Dermis blood vessel endothelial cell (primary cell): ENCODE measurements at regions not wholly inside any gene's neighbourhood (a gene's known extent, or its start where the extent isn't known, plus 50 kb on each side); places are given as distances from the start of the nearest gene placed in this dataset.
"Not testable (repeated sequence)": the region's sequence is repeated elsewhere in the genome, so short reads cannot be mapped to it uniquely, and the experiment has no call there.

ENCODE experiments used
- DNase-seq: peaks from one replicate; pipeline ENCODE4 v3.0.0; 2010

GRCh38 chr3:154818676-154819255, 261.4 kb upstream of the MME start:
- DNase-seq = no peak

DNA sequence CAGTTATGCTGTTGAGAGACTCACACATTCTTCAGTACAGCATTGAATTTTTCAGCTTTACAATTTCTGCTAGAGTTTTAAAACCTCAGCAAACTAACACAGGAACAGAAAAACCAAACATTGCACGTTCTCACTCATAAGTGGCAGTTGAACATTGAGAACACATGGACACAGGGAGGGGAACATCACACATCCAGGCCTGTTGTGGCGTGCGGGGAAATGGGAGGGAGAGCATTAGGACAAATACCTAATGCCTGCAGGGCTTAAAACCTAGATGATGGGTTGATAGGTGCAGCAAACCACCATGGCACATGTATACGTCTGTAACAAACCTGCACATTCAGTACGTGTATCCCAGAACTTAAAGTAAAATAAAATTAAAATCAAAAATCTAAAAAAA, 270.1 kb upstream of the MME start:
- DNase-seq = not testable (repeated sequence)

GRCh38 chr3:154801729-154802128, 278.4 kb upstream of the MME start:
- no peak for DNase-seq

- DNase-seq = no peak
Observed at GRCh38 chr3:154799800-154800199, 280.3 kb upstream of the MME start.

- no peak for DNase-seq
Observed at GRCh38 chr3:154795582-154795981, 284.5 kb upstream of the MME start.

GRCh38 chr3:154794814-154795445, 285.2 kb upstream of the MME start:
- DNase-seq = no peak

DNA sequence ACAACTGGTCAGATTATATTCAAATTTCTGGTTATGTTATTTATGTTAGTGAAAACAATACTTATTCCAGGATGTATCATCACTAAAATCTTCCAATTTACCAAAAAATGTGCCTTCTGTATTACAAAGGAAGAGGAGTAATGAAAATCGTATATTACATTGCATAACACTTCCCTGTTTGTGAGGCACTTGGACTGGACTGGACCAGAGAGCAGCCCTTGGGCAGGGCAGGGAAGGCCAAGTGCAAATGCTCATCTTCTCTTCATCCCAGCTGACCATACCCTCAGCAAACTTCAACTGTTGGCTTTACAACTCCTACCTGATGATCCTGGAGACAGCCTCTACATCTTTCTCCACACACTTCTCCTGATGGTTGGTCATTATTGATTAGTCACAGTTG, 285.7 kb upstream of the MME start:
- no peak for DNase-seq

- no peak for DNase-seq
Observed at GRCh38 chr3:154792828-154793227, 287.3 kb upstream of the MME start.

DNA sequence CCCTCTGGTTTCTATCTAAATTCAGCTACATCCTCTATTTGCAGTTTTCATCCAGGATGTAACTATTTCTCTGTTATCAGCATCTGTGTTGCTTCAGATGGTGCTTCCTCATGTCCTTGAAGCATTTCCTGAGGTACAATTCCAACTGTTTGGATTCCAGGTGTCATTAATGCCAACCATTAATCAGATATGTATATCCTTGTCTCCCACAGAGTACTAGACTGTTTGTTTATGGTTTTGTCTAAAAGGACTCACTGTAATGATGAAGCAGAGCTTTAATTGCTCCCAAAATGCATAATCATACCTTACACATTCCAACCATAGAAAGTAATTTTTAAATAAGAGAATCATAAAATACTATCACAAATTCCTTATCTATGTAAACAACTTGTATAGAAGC, 288.5 kb upstream of the MME start:
- DNase-seq = no peak

- DNase-seq = no peak
Observed at GRCh38 chr3:154786724-154787123, 293.4 kb upstream of the MME start.

DNA sequence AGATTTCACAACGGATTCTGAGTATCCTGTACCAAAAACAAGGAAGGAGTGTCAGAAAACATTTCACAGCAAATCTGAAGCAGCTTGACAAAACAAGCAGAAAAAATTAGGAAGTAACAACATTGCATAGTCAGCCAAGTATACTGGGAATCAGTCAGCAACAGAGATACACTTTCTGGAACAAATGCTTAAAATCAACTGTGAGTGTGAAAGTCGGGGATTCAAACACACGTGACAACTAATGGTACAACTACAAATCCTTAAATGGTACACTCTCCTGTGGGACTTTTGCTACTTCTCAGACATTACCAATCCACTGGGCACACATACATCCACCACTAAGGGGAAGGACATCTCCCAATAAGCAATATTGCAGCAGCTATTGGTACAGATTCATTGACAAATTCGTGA, 296.6 kb upstream of the MME start:
- DNase-seq = no peak

- no peak for DNase-seq
Observed at GRCh38 chr3:154783061-154783460, 297.1 kb upstream of the MME start.

GRCh38 chr3:154782151-154782550, 298.0 kb upstream of the MME start:
- no peak for DNase-seq

- no peak for DNase-seq
Observed at GRCh38 chr3:154781595-154781994, 298.5 kb upstream of the MME start.

- no peak for DNase-seq
Observed at GRCh38 chr3:154780263-154780662, 299.9 kb upstream of the MME start.

- no peak for DNase-seq
Observed at GRCh38 chr3:154779571-154779970, 300.5 kb upstream of the MME start.

DNA sequence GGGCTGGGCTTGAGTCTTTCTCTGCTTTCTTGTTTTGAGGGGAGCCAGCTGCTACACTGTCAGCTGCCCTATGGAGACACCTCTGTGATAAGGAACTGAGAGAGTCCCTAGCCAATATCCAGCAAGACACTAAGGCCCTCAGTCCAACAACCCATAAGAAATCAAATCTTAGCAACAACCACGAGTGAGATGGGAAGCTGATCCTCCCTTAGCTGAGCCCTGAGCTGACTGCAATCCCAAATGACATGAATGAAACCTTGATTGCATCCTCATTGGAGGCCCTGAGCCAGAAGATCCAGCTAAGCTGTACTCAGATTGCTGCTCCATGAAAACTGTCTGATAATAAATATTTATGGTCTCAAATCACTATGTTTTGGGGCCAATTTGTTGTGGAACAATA, 302.1 kb upstream of the MME start:
- no peak for DNase-seq

GRCh38 chr3:154776549-154777225, 303.4 kb upstream of the MME start:
- DNase-seq = no peak

DNA sequence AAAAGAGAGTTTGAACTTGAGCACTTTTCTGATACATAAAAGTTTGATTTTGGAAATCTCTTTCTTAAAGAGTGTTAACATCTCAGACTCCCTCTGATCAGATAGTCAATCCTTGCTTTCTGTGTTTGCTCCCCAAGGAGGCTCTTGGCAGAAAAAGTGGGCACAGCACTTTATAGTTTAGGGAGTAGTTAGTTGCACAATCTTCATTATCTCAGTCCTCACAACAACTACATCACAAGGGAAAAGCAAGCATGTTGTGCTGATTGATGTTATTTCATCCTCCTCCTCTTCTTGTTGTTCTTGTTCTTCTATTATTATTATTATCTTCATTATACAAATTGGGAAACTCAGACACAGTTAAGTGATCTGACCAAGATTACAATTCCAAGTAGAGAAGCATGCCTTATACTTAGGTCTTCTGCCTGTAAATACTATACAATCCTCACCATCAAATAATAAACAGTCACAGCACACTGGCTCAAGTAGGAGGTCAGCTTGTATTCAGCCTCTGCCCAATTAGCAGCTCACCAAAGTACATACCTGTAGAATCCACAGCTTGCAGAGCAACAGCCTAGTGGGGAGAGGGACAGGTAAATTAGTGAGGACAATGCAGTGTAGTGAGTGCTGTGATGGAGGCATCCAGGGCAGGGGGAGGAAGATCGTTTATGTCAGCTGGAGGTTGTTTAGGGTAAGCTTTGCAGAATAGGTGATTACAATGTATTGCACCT, 304.1 kb upstream of the MME start:
- no peak for DNase-seq

DNA sequence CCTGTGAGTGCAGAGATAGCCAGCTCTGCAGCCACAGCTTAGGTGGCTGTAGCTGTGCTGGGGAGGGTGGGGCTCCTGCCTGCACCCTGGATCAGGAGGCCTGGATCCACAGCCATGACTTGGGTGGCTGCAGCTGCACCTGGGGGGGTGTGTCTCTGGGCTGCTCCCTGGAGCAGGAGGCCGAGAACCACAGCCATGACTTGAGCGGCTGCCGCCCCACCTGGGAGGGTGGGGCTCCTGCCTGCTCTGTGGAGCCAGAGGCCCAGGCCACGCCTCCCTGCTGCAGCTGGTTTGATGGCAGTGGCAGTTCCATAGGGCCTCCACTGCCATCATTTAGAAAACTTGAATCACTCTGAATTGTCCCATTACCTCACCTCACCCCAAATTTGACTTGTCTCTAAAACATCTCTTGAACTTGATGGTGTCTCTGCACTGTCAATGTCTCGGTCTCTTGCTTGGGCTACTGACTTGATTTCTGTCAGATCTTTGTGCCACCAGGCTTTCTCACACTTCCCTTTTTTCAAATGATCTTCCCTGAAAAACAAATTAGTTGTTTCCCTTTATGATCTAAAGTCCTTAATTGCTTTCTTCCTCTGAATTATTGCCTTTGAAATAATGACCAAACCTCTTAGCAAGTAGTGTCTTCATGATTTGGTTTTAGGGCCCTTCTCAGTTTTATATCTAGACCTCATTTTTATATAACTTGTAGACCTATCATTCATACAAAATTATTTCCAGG, 313.2 kb upstream of the MME start:
- no peak for DNase-seq

GRCh38 chr3:154764856-154765640, 315.1 kb upstream of the MME start:
- DNase-seq = no peak

DNA sequence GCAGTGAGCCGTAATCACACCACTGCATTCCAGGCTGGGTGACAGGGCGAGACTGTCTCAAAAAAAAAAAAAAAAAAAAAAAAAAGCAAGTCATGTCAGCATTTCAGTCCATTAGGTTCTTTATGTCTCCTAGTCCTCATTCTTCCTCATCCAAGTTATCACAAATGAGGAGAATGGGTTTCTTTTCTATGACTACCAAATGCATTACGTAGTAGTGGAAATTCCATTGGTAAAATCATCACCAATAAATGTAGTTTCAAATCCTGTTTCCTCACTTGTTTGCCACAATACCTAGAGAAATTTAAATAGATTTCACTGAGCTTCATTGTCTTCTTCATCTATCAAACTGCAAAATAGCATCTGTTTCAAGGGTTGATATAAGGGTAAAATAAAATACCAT, 317.6 kb upstream of the MME start:
- no peak for DNase-seq
